GM18511 (cell line): ENCODE measurements at regions not wholly inside any gene's neighbourhood (a gene's known extent, or its start where the extent isn't known, plus 50 kb on each side); places are given as distances from the start of the nearest gene placed in this dataset.

ENCODE experiments used
- ATAC-seq: cut with Tn5 transposase; IDR thresholded peaks from one replicate; pipeline ENCODE4 v1.9.1; 2021; ENCODE audit warnings: mild to moderate bottlenecking, moderate library complexity; ENCODE audit not compliant: unreplicated experiment

DNA sequence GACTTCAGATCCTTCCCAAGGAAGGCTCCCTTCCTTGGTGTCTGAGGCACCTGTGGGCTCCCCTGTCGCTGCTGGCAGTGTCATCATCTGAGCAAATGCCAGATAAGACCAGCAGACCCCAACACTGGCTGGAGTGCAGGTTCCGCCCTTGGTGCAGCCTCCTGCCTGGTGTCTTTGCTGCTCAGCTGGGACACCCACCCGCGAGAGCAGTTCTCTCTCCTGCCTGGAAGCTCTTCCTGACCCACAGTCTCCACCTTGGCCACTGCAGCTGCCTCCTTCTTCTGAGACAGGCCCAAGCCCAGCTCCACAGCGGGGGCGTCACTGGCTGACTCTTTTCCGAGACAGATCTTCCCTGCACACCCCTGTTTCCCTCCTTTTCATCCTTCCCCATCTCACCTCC is 395.7 kb upstream of the MAP3K7 start:
- no peak for ATAC-seq

DNA sequence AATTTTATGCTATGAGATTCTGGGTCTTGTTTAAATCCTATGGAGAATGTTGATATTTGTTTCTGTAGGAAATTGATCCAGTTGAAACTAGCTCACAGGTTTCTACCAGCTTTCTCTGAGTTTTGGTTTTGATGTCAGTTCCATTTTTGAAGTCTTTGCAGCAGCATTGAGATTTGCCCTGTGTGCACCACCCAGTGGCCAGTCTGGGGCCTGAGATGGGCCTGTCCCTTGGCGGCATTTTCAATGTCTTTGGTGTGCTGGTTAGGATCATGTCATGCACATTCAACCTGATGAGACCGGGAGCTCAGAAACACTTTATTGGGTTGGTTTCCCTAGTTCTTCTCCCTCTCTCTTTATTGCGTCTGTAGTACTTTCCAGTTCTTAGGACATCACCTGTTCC is 395.2 kb upstream of the MAP3K7 start:
- no peak for ATAC-seq

- ATAC-seq, result peak; percentile 66
These were observed 391.2 kb upstream of the MAP3K7 start for GRCh38 chr6:90978046-90978445.

- no peak for ATAC-seq
These were observed 390.6 kb upstream of the MAP3K7 start for GRCh38 chr6:90977513-90977912.

DNA sequence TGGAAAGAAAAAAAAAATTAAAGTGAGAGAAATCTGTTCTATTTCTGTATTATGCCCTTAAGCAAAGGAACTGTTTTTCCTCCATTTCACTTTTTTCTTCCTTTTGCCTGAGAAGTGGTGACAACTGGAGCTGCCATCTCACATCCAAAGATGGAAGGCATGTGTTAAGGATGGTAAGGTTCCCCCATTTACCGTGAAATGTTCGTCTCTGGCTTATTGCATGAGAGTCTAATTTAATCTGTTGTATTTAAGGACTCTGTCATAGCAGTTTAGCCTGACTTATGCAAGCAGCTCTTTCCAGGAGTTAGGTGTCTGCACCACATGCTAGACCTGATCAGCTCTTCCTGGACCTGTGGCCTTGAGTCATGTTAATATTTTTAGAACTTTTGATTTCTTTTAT is 389.5 kb upstream of the MAP3K7 start:
- no peak for ATAC-seq

- ATAC-seq, result no peak
These were observed 388.9 kb upstream of the MAP3K7 start for GRCh38 chr6:90975741-90976140.

DNA sequence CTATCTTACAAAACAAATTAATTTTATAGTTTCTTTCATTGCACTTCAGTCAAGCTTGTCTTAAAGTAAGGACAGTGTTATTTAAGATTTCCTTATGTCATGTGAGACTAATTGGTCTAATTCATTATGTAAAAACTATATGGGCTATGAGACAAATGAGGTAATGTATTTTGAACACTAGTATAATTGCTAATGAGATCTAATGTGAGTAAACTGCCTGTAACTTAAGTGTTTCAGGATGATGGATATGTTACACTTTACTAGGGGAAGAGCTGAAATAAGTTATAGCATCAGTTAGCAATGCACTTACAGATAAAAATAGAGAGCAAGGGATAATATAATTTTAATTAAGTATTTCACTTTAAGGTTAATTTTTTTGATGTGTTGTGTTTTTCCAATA is 386.3 kb upstream of the MAP3K7 start:
- ATAC-seq, result no peak

DNA sequence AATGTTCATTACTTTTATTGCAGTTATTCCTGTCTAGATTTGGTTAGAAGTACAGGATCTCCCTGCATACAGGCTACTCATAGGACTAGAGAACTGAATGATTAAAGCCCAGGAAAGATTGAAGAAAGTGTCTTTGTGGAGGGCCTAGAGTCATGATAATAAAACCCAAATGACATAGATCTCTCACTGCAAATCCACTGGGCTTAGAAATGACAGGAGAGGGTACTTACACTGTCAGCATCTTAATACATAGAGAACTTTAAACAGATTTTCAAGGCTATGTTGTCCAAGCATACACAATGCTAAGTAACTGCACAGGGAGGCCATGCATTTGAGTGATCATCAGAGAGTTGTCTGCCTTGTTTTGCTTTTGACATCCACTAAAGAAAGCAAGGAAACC is 383.8 kb upstream of the MAP3K7 start:
- ATAC-seq, result no peak

GRCh38 chr6:90967471-90967870 is 380.6 kb upstream of the MAP3K7 start:
- no peak for ATAC-seq

- no peak for ATAC-seq
These were observed 373.5 kb upstream of the MAP3K7 start for GRCh38 chr6:90960324-90960723.

- ATAC-seq, result no peak
These were observed 368.4 kb upstream of the MAP3K7 start for GRCh38 chr6:90955246-90955645.

DNA sequence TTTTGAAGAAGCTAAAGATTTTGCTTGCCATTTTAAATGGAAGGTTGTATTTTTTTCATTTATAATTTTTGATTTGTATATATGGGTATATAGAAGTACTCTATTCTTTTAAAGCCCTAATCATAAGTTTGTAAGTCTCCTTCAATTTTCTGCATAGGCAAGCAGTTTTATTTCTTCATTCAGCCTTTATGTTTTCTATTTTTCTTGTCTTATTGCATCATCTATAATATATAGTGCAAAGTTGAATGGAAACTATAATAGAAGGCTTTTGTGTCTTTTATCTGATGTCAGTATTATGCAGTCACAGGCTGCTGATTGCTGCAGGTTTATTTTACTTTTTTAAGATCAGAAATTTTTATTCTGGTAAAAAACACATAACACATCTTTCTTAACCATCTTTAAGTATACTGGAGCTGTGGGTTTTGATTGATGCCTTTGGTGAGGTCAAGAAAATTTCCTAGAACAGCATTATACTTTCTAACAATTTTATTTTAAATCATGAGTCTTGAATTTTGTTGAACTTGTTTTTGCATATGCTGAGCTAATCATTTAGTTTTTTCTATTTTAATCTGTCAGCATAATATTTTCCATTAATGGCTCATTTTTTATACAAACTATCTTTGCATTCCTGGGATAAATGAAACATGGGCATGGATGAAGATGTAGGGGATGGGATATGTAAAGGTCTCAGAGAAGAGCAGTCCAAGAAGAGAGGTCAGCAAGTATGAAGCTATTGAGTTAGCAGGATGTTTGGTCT is 366.7 kb upstream of the MAP3K7 start:
- ATAC-seq, result no peak

- ATAC-seq, result no peak
These were observed 365.3 kb upstream of the MAP3K7 start for GRCh38 chr6:90952176-90952575.

GRCh38 chr6:90948540-90948939 is 361.7 kb upstream of the MAP3K7 start:
- no peak for ATAC-seq

- no peak for ATAC-seq
These were observed 360.6 kb upstream of the MAP3K7 start for GRCh38 chr6:90947184-90948064.

- no peak for ATAC-seq
These were observed 355.0 kb upstream of the MAP3K7 start for GRCh38 chr6:90941885-90942284.

DNA sequence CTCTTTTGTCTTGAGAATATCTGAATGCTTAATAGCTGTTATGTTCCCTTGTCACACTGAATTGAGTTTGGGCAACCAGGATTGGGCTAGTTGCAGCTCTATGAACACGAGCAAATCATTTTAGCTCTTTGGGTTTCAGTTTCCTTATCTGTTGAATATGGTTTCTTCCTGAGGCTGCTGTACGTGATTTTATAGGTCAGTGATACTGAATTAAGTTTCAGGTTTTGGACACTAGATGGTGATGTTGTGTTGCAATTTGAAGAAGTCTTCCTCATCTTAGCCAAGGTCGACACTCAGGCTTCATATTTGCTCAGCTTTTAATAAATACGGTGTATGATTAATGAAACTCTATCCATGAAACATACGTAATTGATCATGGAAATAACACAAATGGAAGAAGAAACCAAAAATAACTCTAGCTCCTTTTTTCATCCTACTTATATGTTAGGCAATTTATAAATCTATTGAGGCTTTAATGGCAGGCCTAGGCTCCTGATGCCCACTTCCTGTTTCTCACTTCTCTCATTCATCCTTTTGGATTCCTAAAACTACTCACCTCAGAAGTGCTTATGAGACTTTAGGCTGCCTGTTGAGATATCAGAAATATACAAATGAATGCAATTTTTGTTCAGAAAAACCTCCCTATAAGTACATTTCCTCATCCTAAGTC is 354.1 kb upstream of the MAP3K7 start:
- peak; percentile 93 for ATAC-seq

DNA sequence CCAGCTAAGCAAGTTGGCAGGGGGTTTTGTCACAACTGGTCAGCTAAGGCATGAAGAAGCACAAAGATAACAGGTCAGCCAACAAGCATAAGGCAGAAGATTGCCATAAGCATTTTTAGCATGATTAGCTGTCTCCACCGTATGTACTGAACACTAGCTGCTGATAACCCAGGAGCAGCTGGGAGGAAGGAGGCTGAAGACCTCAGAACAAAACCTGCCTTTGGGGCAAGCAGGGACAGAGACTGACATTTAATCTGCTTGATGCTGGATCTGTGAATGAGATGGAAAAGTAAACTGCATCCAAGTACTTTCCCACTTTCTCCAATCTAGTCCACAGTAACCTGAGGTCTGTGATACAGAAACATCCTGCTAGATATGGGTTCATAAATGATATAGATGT is 353.0 kb upstream of the MAP3K7 start:
- ATAC-seq, result no peak

GRCh38 chr6:90938122-90938521 is 351.2 kb upstream of the MAP3K7 start:
- no peak for ATAC-seq

- no peak for ATAC-seq
These were observed 349.4 kb upstream of the MAP3K7 start for GRCh38 chr6:90936286-90936685.

DNA sequence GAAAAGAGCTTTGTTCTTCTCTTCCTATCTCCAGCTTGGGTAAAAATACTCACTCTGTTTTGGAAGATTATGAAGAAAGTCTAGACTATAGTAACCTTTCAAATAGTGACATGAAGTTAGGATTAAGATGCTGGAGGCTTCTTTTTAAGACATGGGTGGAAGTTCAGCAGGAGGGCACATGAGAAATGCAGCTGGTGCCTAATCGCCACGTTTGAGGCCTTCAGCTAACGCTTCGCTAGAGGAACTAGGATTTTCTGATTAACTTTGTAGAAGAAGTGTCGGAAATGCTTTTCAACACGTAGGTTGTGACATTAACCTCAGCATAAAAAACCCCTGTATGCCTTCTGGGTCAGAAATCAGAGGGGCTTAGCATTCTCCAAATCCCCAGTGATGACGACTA is 348.1 kb upstream of the MAP3K7 start:
- no peak for ATAC-seq

DNA sequence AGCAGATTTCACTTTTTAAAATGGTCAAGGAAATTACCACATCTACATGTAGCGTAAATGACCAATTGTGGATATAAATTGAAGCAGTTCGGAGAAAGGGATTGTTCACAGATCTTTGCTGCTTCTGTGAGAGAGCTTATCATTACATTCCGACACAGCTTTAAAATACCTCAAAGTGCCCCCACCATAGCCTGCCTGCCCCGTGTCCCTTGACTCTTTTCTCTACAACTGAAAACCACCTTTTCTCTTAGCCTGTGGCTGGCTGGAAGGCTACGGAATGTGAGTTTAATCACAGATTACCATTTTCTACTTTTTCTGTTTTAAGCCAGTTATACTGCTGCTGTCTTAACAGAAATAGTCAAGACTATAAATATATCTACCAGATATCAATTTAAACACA is 347.2 kb upstream of the MAP3K7 start:
- ATAC-seq, result no peak
